K562 (cell line): ENCODE measurements at regions not wholly inside any gene's neighbourhood (a gene's known extent, or its start where the extent isn't known, plus 50 kb on each side); places are given as distances from the start of the nearest gene placed in this dataset.

Experiments
- ATAC-seq: fragments of 200-7000 bp; cut with Tn5 transposase; 3 replicates; pipeline ENCODE4 v1.9.1; 2020; ENCODE audit warnings: moderate library complexity
- BruUV-seq: library from RNA; stranded (reverse); fragments of 400-500 nt; replicated peaks from 2 replicates; lab custom pipeline; 2021; lab: Mats Ljungman, UMichigan
- CTCF ChIA-PET: fragments of 300-600 bp; formaldehyde crosslinking; extraction: SDS; loops from one replicate; lab custom pipeline; 2021; ENCODE audit warnings: low intra/inter-chr PET ratio; lab: Yijun Ruan, JAX
- POLR2A ChIA-PET: fragments of 300-600, 350-650 bp; sonication (Branson Sonifier 250); formaldehyde crosslinking; extraction: SDS; loops from one replicate; lab custom pipeline; 2021; ENCODE audit warnings: antibody characterized with exemption, inconsistent platforms; lab: Yijun Ruan, JAX
- DNase-seq, 4 experiments: peaks; one replicate each; pipeline versions ENCODE4 v3.0.0 to v3.0.0-alpha.2; 2011 to 2018; ENCODE audit warnings: low spot score in 3 of 4, mixed read lengths in 3 of 4; ENCODE audit errors: extremely low read depth in 1 of 4
- FAIRE-seq: peaks from 2 replicates; lab custom pipeline; 2011; peaks lifted over from hg19 to GRCh38; lab: Jason Lieb, UNC
- H2AFZ ChIP-seq: 2 replicates; pipeline ENCODE4 v1.6.0; 2011; ENCODE audit warnings: low read depth, low read length, control low read depth, inconsistent platforms
- H3K27ac ChIP-seq: fragments of 200-600 bp; 3 replicates; pipeline ENCODE4 v1.8.0; 2011; ENCODE audit warnings: low read depth, mild to moderate bottlenecking, control low read depth, inconsistent platforms, low read length, moderate library complexity, mixed read lengths; ENCODE audit errors: extremely low read depth
- H3K27me3 ChIP-seq, 2 experiments: fragments of 300-600 bp in 1 of 2; 2 replicates in 1 of 2; 3 replicates in 1 of 2; pipeline versions ENCODE4 v1.6.0 to v1.8.0; 2011; ENCODE audit warnings: inconsistent platforms in 2 of 2, low read length in 2 of 2, mild to moderate bottlenecking in 1 of 2, mixed read lengths in 1 of 2, moderate library complexity in 1 of 2; ENCODE audit not compliant: control insufficient read depth in 2 of 2, insufficient read depth in 2 of 2
- H3K36me3 ChIP-seq: fragments of 300-600 bp; 3 replicates; pipeline ENCODE4 v1.8.0; 2011; ENCODE audit warnings: mild to moderate bottlenecking, low read length, inconsistent platforms; ENCODE audit not compliant: control insufficient read depth, insufficient read depth
- H3K4me1 ChIP-seq, 2 experiments: fragments of 200-600 bp in 1 of 2; replicated peaks in 1 of 2; 2 replicates in 1 of 2; 3 replicates in 1 of 2; pipeline versions ENCODE4 v1.5.1 to v1.8.0; 2011; ENCODE audit warnings: inconsistent platforms in 2 of 2, low read length in 2 of 2, mild to moderate bottlenecking in 1 of 2, mixed read lengths in 1 of 2, moderate library complexity in 1 of 2; ENCODE audit not compliant: control insufficient read depth in 2 of 2, insufficient read depth in 2 of 2
- H3K4me2 ChIP-seq: 2 replicates; pipeline ENCODE4 v1.6.1; 2011; ENCODE audit warnings: low read length, control low read depth, inconsistent platforms, mixed read lengths; ENCODE audit not compliant: insufficient read depth
- H3K4me3 ChIP-seq: fragments of 200-600 bp; sonication (generic), shearing (Covaris generic); 2 replicates; pipeline ENCODE4 v1.5.1; 2016; ENCODE audit warnings: control low read depth, inconsistent platforms
- H3K79me2 ChIP-seq: fragments of 200-600 bp; 3 replicates; pipeline ENCODE4 v1.8.0; 2011; ENCODE audit warnings: low read length, inconsistent platforms; ENCODE audit not compliant: control insufficient read depth, insufficient read depth
- H3K9ac ChIP-seq, 2 experiments: 2 replicates each; pipeline versions ENCODE4 v1.6.0 to v1.6.1; 2011; ENCODE audit warnings: low read depth in 2 of 2, low read length in 2 of 2, control low read depth in 1 of 2, inconsistent platforms in 1 of 2, mild to moderate bottlenecking in 1 of 2, mixed read lengths in 1 of 2; ENCODE audit not compliant: insufficient read depth in 1 of 2
- H3K9me1 ChIP-seq: one replicate; pipeline ENCODE4 v1.6.0; 2011; ENCODE audit warnings: inconsistent platforms, mild to moderate bottlenecking, low read length, moderate library complexity; ENCODE audit not compliant: control insufficient read depth, insufficient read depth
- H3K9me3 ChIP-seq: replicated peaks from 2 replicates; pipeline ENCODE4 v1.5.1; 2011; ENCODE audit warnings: low read depth, low read length, inconsistent platforms; ENCODE audit not compliant: control insufficient read depth, insufficient read depth
- H4K20me1 ChIP-seq: replicated peaks from 2 replicates; pipeline ENCODE4 v1.6.1; 2011; ENCODE audit warnings: low read length, inconsistent platforms, mixed read lengths; ENCODE audit not compliant: control insufficient read depth, insufficient read depth
- AFF1 ChIP-seq, 2 experiments: fragments of 450-650 bp; IDR thresholded peaks; 2 replicates each; pipeline ENCODE4 v1.6.1; 2018; ENCODE audit warnings: mild to moderate bottlenecking in 2 of 2, low read depth in 1 of 2; ENCODE audit not compliant: partially characterized antibody in 2 of 2
- BRD4 ChIP-seq: fragments of 200-600 bp; sonication (generic); IDR thresholded peaks from 2 replicates; pipeline ENCODE4 v1.6.1; 2017; ENCODE audit warnings: inconsistent platforms
- CSDE1 ChIP-seq, 2 experiments: fragments of 450-650 bp; IDR thresholded peaks; 2 replicates each; pipeline ENCODE4 v1.6.1; 2016; ENCODE audit warnings: mild to moderate bottlenecking in 1 of 2
- ETS2 ChIP-seq: IDR thresholded peaks from 2 replicates; pipeline ENCODE4 v1.6.1; 2016; ENCODE audit warnings: borderline replicate concordance, missing genetic modification characterization, mild to moderate bottlenecking, moderate library complexity, missing compliant biosample characterization; ENCODE audit not compliant: poor library complexity, severe bottlenecking
- GATA2 ChIP-seq: sonication (generic); formaldehyde crosslinking; IDR thresholded peaks from 2 replicates; pipeline ENCODE4 v1.4.0; 2020; ENCODE audit warnings: mild to moderate bottlenecking, missing genetic modification reagents
- MCM2 ChIP-seq: fragments of 450-650 bp; IDR thresholded peaks from 2 replicates; pipeline ENCODE4 v1.6.1; 2017; ENCODE audit warnings: low read depth, mild to moderate bottlenecking
- USF1 ChIP-seq: sonication (generic); formaldehyde crosslinking; IDR thresholded peaks from 2 replicates; pipeline ENCODE4 v1.9.0; 2022; ENCODE audit warnings: mild to moderate bottlenecking, missing genetic modification reagents
- ZNF184 ChIP-seq: sonication (generic); formaldehyde crosslinking; IDR thresholded peaks from 2 replicates; pipeline ENCODE4 v1.5.0; 2020; ENCODE audit warnings: missing genetic modification reagents
- ZNF3 ChIP-seq: fragments of 250-450 bp; sonication (Bioruptor Pico); IDR thresholded peaks from 2 replicates; pipeline ENCODE4 v1.5.0; 2021; ENCODE audit warnings: mild to moderate bottlenecking, moderate library complexity
- ZNF398 ChIP-seq: fragments of 250-450 bp; sonication (Bioruptor Pico); IDR thresholded peaks from 2 replicates; pipeline ENCODE4 v1.8.0; 2021; ENCODE audit warnings: moderate library complexity, mild to moderate bottlenecking, inconsistent platforms
- ZNF639 ChIP-seq, 2 experiments: fragments of 200-800 bp in 1 of 2; sonication (Bioruptor generic) in 1 of 2; sonication (generic) in 1 of 2; formaldehyde crosslinking in 1 of 2; IDR thresholded peaks in 1 of 2; conservative IDR thresholded peaks in 1 of 2; 2 replicates each; pipeline versions ENCODE4 v1.5.0 to v1.6.1; 2016 to 2020; ENCODE audit warnings: missing compliant biosample characterization in 1 of 2, missing genetic modification characterization in 1 of 2, missing genetic modification reagents in 1 of 2
- ZNF695 ChIP-seq: fragments of 450-650 bp; formaldehyde crosslinking; IDR thresholded peaks from 2 replicates; pipeline ENCODE4 v1.4.0; 2020; ENCODE audit warnings: mild to moderate bottlenecking, moderate library complexity
- WGBS: fragments of 100-300 bp; shearing (Covaris generic); methylation state at CpG from one replicate; pipeline ENCODE4 v1.1.6; 2016; ENCODE audit warnings: low coverage, mixed read lengths; ENCODE audit not compliant: insufficient coverage; ENCODE audit errors: missing lambda C conversion rate; 5-methylcytosine and 5-hydroxymethylcytosine counted together
- in situ Hi-C: fragments of 300-500 bp; cut with MboI; formaldehyde crosslinking; loops from 4 replicates; pipeline ENCODE4 v1.15.0; 2018; ENCODE audit warnings: inconsistent platforms, mixed read lengths
- intact Hi-C: fragments of 100-400 bp; cut with micrococcal nuclease; formaldehyde crosslinking; loops from 2 replicates; pipeline ENCODE4 v1.14.2; 2022

- H4K20me1 ChIP-seq = no peaks in the 10 kb centered on the region
- no peak for DNase-seq
- no TSS peak for BruUV-seq
- H3K4me3 ChIP-seq = no peak overlapping the region
- ATAC-seq = no peak
- no peak overlapping the region for H2AFZ ChIP-seq
- H3K36me3 ChIP-seq = no peaks in the 10 kb centered on the region
- no peaks in the 10 kb centered on the region for H3K9me1 ChIP-seq
- no peaks in the 10 kb centered on the region for H3K4me1 ChIP-seq
- CTCF ChIA-PET = no interaction called here
- no peaks in the 10 kb centered on the region for H3K9me3 ChIP-seq
- no peak overlapping the region for H3K4me2 ChIP-seq
- POLR2A ChIA-PET = no interaction called here
- H3K9ac ChIP-seq = no peak overlapping the region
- in situ Hi-C loops = no loop called here
- H3K79me2 ChIP-seq = no peaks in the 10 kb centered on the region
- no peak for FAIRE-seq
- H3K27ac ChIP-seq = no peak overlapping the region
- WGBS = 0% methylated on average over 3 of the region's 4 CpGs
- intact Hi-C loops = no loop called here
- H3K27me3 ChIP-seq = no peaks in the 10 kb centered on the region
- TF ChIP-seq MCM2 = no peak
- no peak for TF ChIP-seq CSDE1 (IDR thresholded peaks at IDR 0.05)
- no peak for TF ChIP-seq ETS2 (tag)
- TF ChIP-seq USF1 = no peak
- TF ChIP-seq ZNF3 (CRISPR knock-in tag) = no peak
- TF ChIP-seq BRD4 = no peak
- TF ChIP-seq ZNF695 = no peak
- no peak for TF ChIP-seq AFF1 (IDR thresholded peaks at IDR 0.05; ENCODE audit: low read depth in 1 of 2, partially characterized antibody in 2 of 2)
- TF ChIP-seq ZNF398 (CRISPR knock-in tag) = no peak
- no peak for TF ChIP-seq ZNF639 (CRISPR knock-in tag; conservative IDR thresholded peaks at IDR 0.05 in 1 of 2, IDR thresholded peaks at IDR 0.05 in 1 of 2)
- no peak for TF ChIP-seq ZNF184 (CRISPR knock-in tag)
- no peak for TF ChIP-seq GATA2 (CRISPR knock-in tag)
Observed at GRCh38 chr13:105920370-105920769, 615.1 kb downstream of the EFNB2 start.
